Stimulated activated effector memory CD8-positive, alpha-beta T cell treated with anti-CD3 and anti-CD28 coated beads, Interleukin-12 subunit alpha, Interleukin-12 subunit beta, amount 100 ng/mL, for 72 hours (primary cell): ENCODE measurements at regions not wholly inside any gene's neighbourhood (a gene's known extent, or its start where the extent isn't known, plus 50 kb on each side); places are given as distances from the start of the nearest gene placed in this dataset.

Experiments
- ATAC-seq: fragments of 150-1000 bp; cut with Tn5 transposase; 2 replicates; pipeline ENCODE4 v1.10.0; 2021
- DNase-seq, 2 donors: peaks; one replicate each; pipeline ENCODE4 v3.0.0; 2021 to 2022; ENCODE audit warnings: low spot score in 2 of 2
- H3K27ac Mint-ChIP-seq: one replicate; pipeline ENCODE4 v1.8.0; 2022; ENCODE audit warnings: mild to moderate bottlenecking, mixed read lengths
- H3K36me3 Mint-ChIP-seq: one replicate; pipeline ENCODE4 v1.8.0; 2022; ENCODE audit warnings: mild to moderate bottlenecking, mixed read lengths
- H3K4me1 Mint-ChIP-seq: one replicate; pipeline ENCODE4 v1.8.0; 2022; ENCODE audit warnings: mixed read lengths
- H3K4me3 Mint-ChIP-seq: one replicate; pipeline ENCODE4 v1.8.0; 2022; ENCODE audit warnings: mild to moderate bottlenecking, mixed read lengths
- H3K9me3 Mint-ChIP-seq: one replicate; pipeline ENCODE4 v1.8.0; 2022; ENCODE audit warnings: mixed read lengths

GRCh38 chr6:134493789-134494188, 175.9 kb upstream of the SGK1 start:
- Mint-ChIP-seq H3K27ac (no peak overlapping the region), H3K4me3 (no peak overlapping the region), H3K36me3 (no peaks in the 10 kb centered on the region), H3K4me1 (no peaks in the 10 kb centered on the region), H3K9me3 (no peaks in the 10 kb centered on the region)
- DNase-seq (no peak), ATAC-seq (peak; percentile 51)

DNA sequence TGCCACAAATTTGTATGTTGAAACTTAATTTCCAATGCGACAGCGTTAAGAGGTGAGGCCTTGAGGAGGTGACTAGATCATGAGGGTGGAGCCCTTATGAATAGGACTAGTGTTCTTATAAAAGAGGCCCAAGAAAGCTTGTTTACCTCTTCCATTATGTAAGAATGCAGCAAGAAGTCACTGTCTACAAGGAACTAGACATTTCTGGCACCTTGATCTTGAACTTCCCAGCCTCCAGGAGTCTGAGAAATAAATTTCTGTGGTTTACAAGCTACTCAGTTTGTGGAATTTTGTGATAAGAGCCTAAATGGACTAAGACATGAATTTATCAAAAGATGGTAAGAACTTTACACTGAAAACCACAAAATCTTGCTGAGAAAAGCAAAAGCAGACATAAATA, 173.6 kb upstream of the SGK1 start:
- ATAC-seq = no peak
- Mint-ChIP-seq H3K4me1 (no peaks in the 10 kb centered on the region), H3K36me3 (no peaks in the 10 kb centered on the region), H3K9me3 (no peaks in the 10 kb centered on the region), H3K27ac (no peak overlapping the region), H3K4me3 (no peak overlapping the region)
- DNase-seq = no peak

DNA sequence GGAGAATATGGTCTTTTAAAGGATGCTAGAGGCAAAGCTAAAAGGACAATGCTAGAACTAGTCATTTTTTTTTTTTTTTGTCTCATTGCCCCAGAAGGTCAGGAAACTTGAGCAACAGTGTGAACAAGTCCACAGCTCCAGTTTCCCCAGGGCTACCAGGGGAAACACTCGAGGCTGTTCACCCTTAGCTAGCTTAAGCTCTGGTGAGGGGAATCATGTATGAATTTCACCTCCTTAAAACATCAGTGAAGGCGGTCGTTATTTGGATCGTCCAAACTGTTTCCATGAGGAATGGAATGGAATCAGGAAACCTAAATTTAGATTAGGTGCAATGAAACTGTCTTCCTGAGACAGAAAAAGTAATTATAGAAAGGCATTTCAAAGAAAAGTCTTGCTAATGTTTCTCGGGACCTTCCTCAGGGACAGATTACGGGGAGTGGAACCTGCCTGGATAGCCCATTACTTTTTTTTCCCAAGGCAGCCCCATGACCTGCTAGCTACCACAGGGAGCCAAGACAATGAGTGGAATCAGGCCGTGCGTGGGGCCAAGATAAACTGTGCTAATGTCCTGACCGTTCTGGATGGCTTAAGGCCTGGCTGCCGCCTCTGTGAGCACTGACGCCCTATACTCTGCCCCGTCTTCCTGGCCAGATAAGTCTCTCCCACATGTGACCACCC, 164.8 kb upstream of the SGK1 start:
- Mint-ChIP-seq H3K27ac (no peak overlapping the region), H3K36me3 (no peaks in the 10 kb centered on the region), H3K9me3 (no peaks in the 10 kb centered on the region), H3K4me1 (peaks cover 6% of the 10 kb centered on the region), H3K4me3 (no peak overlapping the region)
- ATAC-seq = no peak
- DNase-seq = no peak

- Mint-ChIP-seq H3K27ac (no peak overlapping the region), H3K4me1 (peaks cover 6% of the 10 kb centered on the region), H3K36me3 (no peaks in the 10 kb centered on the region), H3K9me3 (no peaks in the 10 kb centered on the region), H3K4me3 (no peak overlapping the region)
- DNase-seq (no peak), ATAC-seq (no peak)
Observed at GRCh38 chr6:134481966-134482365, 164.1 kb upstream of the SGK1 start.

GRCh38 chr6:134480593-134480992, 162.7 kb upstream of the SGK1 start:
- ATAC-seq = no peak
- peaks cover 6% of the 10 kb centered on the region for H3K4me1 Mint-ChIP-seq
- no peak overlapping the region for H3K4me3 Mint-ChIP-seq
- no peak for DNase-seq
- no peak overlapping the region for H3K27ac Mint-ChIP-seq
- no peaks in the 10 kb centered on the region for H3K36me3 Mint-ChIP-seq
- H3K9me3 Mint-ChIP-seq = no peaks in the 10 kb centered on the region

GRCh38 chr6:134478764-134479399, 161.0 kb upstream of the SGK1 start:
- H3K4me3 Mint-ChIP-seq = no peak overlapping the region
- DNase-seq = no peak
- peak; percentile 36 for ATAC-seq
- H3K4me1 Mint-ChIP-seq = peaks cover 6% of the 10 kb centered on the region
- no peaks in the 10 kb centered on the region for H3K9me3 Mint-ChIP-seq
- H3K36me3 Mint-ChIP-seq = no peaks in the 10 kb centered on the region
- H3K27ac Mint-ChIP-seq = no peak overlapping the region

- no peaks in the 10 kb centered on the region for H3K9me3 Mint-ChIP-seq
- DNase-seq (no peak), ATAC-seq (no peak)
- no peak overlapping the region for H3K4me3 Mint-ChIP-seq
- no peak overlapping the region for H3K27ac Mint-ChIP-seq
- H3K4me1 Mint-ChIP-seq = peaks cover 6% of the 10 kb centered on the region
- no peaks in the 10 kb centered on the region for H3K36me3 Mint-ChIP-seq
Observed at GRCh38 chr6:134477991-134478635, 160.2 kb upstream of the SGK1 start.

GRCh38 chr6:134474955-134475354, 157.0 kb upstream of the SGK1 start:
- Mint-ChIP-seq H3K27ac (no peak overlapping the region), H3K4me3 (no peak overlapping the region), H3K36me3 (no peaks in the 10 kb centered on the region), H3K9me3 (no peaks in the 10 kb centered on the region), H3K4me1 (peaks cover 6% of the 10 kb centered on the region)
- DNase-seq (no peak), ATAC-seq (no peak)

- Mint-ChIP-seq H3K36me3 (no peaks in the 10 kb centered on the region), H3K9me3 (no peaks in the 10 kb centered on the region), H3K27ac (no peak overlapping the region), H3K4me1 (no peaks in the 10 kb centered on the region), H3K4me3 (no peak overlapping the region)
- no peak for ATAC-seq
- no peak for DNase-seq
Observed at GRCh38 chr6:134472661-134473060, 154.7 kb upstream of the SGK1 start.

DNA sequence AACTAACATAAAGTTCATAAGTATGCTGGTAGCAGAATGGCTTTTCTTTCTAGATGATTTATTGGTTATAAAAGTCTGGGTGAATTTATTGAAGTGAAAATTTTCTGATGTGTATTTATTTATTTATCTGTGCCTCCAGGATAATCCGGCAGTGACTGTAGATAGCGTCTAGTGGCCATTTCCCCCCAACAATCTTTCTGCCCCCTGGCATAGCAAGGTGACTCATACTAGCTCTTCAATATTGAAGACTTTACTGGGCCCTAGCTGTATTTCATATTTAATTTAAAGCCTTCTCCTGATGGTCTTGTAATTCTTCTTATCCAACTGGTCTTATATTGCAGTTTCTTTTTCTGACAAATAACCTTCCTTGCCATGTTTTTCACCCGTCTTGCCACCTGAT, 154.1 kb upstream of the SGK1 start:
- Mint-ChIP-seq H3K9me3 (no peaks in the 10 kb centered on the region), H3K27ac (no peak overlapping the region), H3K36me3 (no peaks in the 10 kb centered on the region), H3K4me1 (no peaks in the 10 kb centered on the region), H3K4me3 (no peak overlapping the region)
- no peak for ATAC-seq
- DNase-seq = no peak

DNA sequence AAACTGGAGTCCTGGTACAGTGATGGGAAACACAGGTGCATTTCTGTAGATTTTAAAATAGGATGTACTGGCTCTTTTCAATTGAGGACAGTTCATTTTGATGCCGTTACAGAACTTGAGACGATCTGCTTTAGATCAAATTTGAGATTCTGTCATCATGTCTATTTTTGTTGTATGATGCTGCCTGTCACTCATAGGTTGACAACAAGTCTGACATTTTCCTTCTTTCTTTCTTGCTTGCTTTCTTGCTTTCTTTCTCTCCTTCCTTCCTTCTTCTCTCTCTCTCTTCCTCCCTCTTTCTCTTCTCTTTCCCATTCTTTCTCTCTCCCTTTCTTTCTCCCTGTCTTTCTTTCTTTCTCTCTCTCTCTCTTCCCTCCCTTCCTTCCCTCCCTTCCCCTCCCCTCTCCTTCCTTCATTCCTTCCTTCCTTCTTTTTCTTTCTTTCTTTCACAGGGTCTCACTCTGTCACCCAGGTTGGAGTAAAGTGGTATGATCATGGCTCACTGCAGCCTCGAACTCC, 152.6 kb upstream of the SGK1 start:
- no peaks in the 10 kb centered on the region for H3K9me3 Mint-ChIP-seq
- H3K36me3 Mint-ChIP-seq = no peaks in the 10 kb centered on the region
- DNase-seq (no peak), ATAC-seq (no peak)
- no peak overlapping the region for H3K4me3 Mint-ChIP-seq
- no peak overlapping the region for H3K27ac Mint-ChIP-seq
- no peaks in the 10 kb centered on the region for H3K4me1 Mint-ChIP-seq

DNA sequence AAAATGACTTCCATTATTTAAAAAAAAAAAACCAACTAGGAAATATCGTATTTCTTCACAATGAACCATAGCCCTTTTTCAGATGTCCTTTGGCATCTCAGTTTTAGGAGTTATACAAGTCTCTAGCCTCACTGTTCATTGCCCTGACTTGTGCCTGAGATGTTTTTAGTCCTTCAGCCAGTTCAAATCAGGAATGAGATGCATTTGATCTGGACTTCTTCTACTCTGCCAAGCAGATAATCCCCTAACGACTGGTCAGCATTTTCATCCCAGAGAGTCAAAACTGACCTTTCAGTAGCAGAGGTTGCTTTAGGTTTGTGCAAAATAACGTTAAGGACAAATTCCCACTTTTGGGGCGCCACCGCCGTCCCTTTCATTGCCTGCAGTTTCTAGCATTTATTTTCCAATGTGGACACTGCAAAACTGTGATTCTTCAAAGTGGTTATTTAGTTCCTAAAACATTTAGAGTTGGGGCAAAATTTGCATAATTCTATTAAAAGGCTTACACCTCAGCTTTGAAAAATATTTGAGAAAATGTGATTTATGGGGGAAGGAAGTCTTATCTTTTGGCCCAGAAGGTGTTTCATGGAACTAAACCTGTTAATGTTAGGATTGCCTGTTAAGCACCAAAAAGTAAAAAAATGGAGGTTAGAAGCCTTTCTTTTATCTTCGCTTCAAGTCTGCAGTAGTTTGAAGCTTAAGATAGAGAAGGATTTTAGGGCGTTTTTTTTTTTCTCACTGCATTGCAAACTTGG, 152.0 kb upstream of the SGK1 start:
- no peak overlapping the region for H3K27ac Mint-ChIP-seq
- no peak overlapping the region for H3K4me3 Mint-ChIP-seq
- no peak for ATAC-seq
- no peaks in the 10 kb centered on the region for H3K9me3 Mint-ChIP-seq
- no peak for DNase-seq
- H3K4me1 Mint-ChIP-seq = no peaks in the 10 kb centered on the region
- H3K36me3 Mint-ChIP-seq = no peaks in the 10 kb centered on the region

DNA sequence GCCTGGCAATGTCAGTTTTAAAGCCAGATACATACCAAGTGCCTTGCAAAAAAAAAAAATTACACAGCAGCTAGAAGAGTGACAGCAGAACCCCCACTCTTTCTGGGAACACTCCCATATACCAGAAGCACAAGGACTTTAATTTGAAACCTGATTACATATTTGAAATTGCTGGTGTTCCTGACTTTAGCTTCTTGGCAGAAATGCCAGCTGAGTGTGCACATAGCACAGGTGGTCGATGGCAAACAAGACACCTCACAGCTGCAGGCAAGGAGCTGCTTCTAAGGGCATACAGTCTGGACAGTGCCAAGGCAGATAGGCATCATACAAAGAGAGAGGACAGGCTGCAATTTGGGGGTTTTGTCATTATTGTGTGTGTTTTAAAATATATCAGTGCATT, 150.7 kb upstream of the SGK1 start:
- Mint-ChIP-seq H3K27ac (no peak overlapping the region), H3K36me3 (no peaks in the 10 kb centered on the region), H3K9me3 (no peaks in the 10 kb centered on the region), H3K4me3 (no peak overlapping the region), H3K4me1 (no peaks in the 10 kb centered on the region)
- ATAC-seq (no peak), DNase-seq (no peak)

DNA sequence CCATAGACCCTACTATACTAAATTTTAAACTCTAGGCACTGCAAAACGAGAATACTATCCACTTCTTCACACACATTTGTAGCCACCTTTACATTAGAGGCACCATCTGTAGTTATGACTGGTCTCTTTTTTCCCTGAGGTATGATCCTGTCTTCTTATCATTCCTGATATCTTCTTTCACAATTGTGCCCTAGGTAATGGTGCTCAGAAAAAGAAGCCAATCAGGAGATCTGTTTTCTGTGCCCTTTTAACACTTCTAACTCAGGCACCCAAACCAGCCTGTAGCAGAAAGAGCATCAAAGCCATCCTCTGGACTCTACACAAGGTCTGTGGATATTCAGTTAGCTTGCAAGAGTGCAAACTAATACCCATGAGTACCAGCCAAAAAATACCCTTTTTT, 149.7 kb upstream of the SGK1 start:
- Mint-ChIP-seq H3K4me3 (no peak overlapping the region), H3K9me3 (no peaks in the 10 kb centered on the region), H3K4me1 (no peaks in the 10 kb centered on the region), H3K36me3 (no peaks in the 10 kb centered on the region), H3K27ac (no peak overlapping the region)
- ATAC-seq (no peak), DNase-seq (no peak)

DNA sequence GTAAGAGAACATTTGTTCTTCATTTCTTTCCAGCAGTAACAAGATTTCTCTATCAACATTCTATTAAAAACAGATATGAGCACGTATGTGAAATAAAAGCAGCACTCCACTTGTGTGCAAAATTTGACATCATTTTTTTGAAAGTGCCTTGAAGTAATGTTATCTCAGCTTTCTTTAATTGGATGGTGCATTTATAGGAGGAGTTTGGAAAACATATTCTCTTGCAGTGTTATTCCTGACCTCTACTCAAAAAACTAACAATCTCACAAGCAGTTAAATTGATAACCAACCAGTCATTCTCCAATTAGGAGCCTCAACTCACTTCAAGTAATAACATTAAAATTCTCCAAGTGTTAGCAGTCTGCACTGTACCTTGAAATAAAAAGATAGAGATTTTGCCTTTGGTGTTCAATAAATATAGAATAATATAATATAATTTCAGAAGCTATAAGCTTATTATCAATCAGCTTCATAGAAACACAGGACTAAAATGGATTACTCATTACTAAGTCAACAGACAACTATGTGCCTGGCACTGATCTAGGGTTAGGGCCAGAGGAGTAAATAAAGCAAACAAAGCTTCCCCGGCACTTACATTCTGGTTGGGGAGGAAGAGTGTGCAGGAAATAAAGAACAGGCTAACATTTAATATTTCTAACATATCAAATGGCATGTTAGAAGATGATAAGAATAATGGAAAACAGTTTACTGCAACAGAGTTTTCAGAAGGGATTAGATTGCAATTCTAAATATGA, 149.0 kb upstream of the SGK1 start:
- ATAC-seq (no peak), DNase-seq (no peak)
- H3K27ac Mint-ChIP-seq = no peak overlapping the region
- no peak overlapping the region for H3K4me3 Mint-ChIP-seq
- no peaks in the 10 kb centered on the region for H3K9me3 Mint-ChIP-seq
- no peaks in the 10 kb centered on the region for H3K4me1 Mint-ChIP-seq
- H3K36me3 Mint-ChIP-seq = no peaks in the 10 kb centered on the region
